IPS-NIHi11 (cell line): ENCODE measurements at regions not wholly inside any gene's neighbourhood (a gene's known extent, or its start where the extent isn't known, plus 50 kb on each side); places are given as distances from the start of the nearest gene placed in this dataset.
"Not testable (repeated sequence)": the region's sequence is repeated elsewhere in the genome, so short reads cannot be mapped to it uniquely, and the experiment has no call there.

Experiments
- DNase-seq: peaks from one replicate; pipeline ENCODE4 v3.0.0; 2012; ENCODE audit warnings: mixed read lengths, low spot score

DNA sequence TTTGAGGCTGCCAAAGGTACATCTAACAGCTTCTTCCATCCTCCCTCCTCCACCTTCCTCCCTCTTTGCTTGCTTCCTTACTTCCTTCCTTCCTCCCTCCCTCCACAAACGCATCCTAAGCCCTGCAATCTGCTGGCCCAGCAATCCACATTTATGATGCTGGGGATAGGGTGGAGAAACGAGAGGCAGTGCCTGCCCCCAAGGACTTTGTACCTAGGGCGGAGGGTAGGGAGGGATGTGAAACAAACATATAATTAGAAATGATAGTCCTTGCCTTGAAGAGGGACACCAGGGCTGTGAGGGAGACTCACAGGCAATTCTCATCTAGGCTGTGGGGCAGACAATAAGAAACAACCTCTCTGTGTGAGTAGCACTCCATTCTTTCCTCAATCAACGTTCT lies 188.3 kb downstream of the ANKRD30B start:
- DNase-seq, result no peak

GRCh38 chr18:14937271-14937670 lies 189.3 kb downstream of the ANKRD30B start:
- DNase-seq, result no peak

DNA sequence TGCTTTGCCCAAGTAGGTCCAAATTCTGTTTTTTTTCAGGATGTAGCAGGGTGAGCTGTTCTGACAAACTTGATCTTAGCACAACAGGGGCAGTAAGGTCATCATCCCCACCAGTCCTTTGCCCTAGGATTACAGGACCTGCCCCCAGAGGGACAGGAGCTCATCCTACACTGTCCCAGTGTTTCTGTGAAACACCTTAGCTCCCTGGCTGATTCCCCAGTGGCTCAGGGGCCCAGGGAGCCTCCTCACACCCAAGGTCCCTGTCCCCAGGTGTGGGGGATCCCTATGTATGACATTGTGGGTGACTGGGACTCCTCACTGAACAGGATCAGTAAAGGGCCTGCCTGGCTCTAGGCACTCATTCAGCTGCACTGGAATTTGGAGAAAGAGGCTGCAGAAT lies 191.2 kb downstream of the ANKRD30B start:
- no peak for DNase-seq

- not testable (repeated sequence) for DNase-seq
Measured at GRCh38 chr18:14940106-14940505, 192.1 kb downstream of the ANKRD30B start.

GRCh38 chr18:14940735-14941134 lies 192.8 kb downstream of the ANKRD30B start:
- no peak for DNase-seq

- DNase-seq, result no peak
Measured at GRCh38 chr18:14941256-14941655, 193.3 kb downstream of the ANKRD30B start.

DNA sequence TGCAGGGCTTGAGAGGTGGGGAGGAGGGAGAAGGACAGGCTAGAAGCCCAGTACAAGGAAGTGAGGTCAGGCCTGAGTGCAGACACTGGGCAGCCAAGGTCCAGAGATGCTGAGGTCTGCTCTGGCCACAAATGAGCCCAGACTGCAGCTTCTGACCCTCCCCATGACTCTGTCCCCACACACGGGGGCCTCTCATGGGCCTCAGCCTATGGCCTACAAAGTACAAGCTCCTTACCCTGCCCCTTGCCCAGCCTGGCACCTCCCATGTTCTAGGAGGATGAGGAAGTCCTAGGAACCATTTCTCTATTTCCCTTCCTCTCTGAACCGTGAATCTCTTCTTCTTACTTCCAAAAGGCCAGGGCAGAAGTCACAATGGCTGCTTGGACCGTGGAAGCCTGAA lies 193.8 kb downstream of the ANKRD30B start:
- DNase-seq, result no peak

GRCh38 chr18:14942275-14942674 lies 194.3 kb downstream of the ANKRD30B start:
- no peak for DNase-seq

GRCh38 chr18:14943486-14943885 lies 195.5 kb downstream of the ANKRD30B start:
- no peak for DNase-seq

GRCh38 chr18:14943967-14944636 lies 196.1 kb downstream of the ANKRD30B start:
- peak; percentile 28 for DNase-seq

GRCh38 chr18:14944838-14945237 lies 196.9 kb downstream of the ANKRD30B start:
- DNase-seq, result no peak

- DNase-seq, result no peak
Measured at GRCh38 chr18:14945286-14945685, 197.3 kb downstream of the ANKRD30B start.

- no peak for DNase-seq
Measured at GRCh38 chr18:14945984-14946383, 198.0 kb downstream of the ANKRD30B start.

GRCh38 chr18:14946741-14947470 lies 198.9 kb downstream of the ANKRD30B start:
- not testable (repeated sequence) for DNase-seq

- no peak for DNase-seq
Measured at GRCh38 chr18:14947482-14948162, 199.7 kb downstream of the ANKRD30B start.

DNA sequence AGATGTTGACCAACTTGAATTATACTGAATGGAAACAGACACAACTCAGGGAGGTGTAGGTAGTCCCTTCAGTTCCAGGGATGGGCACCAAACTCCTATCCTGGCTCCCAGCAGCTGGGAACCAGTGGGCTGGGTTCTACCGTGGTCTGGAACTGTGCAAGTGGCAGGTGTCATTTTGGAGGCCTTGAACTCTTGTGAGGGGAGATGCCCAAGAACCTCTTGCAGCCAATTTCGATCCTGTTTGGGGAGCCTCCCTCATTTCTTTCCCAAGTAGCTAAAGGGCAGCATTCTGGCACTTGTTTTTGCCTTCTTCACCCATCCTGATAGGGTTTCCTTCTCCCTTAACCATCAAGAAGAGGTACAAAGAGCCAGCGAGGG lies 200.2 kb downstream of the ANKRD30B start:
- DNase-seq, result no peak

DNA sequence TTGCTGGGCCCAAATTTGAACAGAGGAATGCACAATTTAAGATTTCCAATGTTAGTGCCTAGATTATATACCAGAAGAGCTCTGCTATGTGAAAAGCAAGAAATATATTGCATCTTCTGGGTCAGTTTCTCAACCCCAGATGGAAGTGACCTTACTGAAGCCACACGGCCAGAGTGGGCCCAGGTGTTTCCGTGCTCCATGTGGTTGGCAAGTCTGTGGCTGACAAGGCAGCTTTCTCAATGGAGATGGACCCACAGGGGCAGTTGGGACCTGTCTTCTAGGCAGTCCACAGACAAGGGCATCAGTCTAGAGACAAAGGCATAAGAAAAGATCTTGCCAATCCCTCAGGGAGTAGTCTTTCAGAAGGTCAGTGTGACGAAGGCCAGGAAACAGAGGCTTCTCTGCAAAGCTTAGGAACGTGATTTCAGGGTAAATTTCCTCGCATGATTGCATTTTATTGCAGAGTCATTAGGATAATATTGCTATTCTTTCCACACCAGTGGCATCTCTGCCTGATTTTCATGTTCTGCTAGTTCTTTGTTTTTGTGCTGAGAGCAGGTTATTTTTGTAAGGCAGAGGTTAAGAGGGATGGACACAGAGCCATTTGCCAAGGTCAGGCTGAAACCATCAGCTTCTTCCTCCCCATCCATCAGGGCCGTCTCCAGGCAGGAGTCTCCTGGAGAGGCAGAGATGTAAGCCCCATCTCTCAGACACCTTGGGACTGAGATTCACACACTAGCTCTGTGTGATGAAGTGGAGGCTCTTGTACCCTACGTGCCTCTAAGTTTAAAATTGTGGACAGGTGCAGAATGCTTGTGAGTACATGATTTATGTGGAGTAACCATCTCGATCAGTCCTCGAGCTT lies 202.1 kb downstream of the ANKRD30B start:
- DNase-seq, result no peak

DNA sequence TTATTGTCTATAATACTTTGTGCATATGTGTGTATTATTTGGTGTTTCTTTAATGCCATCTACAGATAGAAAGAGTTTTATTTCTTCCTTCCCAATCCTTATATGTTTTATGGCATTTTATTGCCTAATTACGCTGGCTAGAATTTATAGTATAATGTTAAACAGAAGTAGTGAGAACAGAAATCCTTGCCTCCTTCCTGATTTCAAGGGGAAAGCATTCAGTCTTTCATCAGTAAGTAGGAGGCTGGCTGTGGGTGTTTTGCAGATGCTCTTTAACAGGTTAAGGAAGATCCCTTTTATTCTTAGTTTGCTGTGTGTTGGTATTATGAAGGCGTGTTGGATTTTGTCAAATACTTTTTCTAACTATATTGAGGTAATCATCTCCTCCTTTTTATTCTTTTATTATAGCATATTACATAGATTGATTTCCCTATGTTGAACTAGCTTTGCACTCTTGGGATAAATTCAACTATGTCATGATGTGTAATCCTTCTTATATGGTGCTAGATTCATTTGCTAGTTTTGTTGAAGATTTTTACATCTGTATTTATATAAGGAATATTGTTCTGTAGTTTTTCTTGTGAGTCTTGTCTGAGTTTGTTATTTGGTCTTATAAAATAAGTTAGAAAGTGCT lies 204.6 kb downstream of the ANKRD30B start:
- not testable (repeated sequence) for DNase-seq

DNA sequence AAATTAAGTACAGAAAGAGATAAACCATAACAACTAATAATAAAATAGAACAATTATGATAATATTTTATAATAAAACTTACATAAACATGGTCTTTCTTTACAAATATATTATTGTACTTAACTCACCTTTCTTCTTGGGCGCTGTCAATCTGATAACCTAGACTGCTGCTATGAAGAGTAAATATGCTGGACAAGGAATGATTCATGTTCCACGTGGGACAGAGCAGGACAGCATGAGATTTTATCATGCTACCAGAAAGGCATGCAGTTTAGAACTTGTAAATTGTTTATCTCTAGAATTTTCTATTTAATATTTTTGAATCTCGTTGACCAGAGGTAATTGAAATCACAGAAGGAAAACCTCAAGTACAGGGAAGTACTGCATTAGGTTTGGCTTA lies 210.7 kb downstream of the ANKRD30B start:
- no peak for DNase-seq

GRCh38 chr18:14959550-14959949 lies 211.6 kb downstream of the ANKRD30B start:
- no peak for DNase-seq

DNA sequence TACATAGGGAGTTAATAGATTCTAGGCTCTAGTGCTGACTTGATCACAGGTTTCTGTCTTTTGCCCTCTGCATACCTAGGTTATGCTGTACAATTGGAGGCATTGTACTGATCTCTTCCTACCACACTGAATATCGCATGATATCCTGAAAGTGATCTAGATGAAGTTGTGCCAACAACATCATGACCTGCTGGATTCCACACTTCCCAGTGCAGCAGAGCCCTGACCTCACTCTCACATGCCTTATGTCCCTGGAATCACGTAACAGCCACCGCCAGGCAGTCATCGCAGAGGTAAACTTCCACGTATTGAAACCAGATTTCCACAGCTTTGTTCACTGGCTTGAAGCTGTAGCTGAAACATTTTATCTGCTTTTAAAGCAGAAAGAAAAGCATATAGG lies 214.0 kb downstream of the ANKRD30B start:
- DNase-seq, result no peak

- DNase-seq, result no peak
Measured at GRCh38 chr18:14962626-14963025, 214.7 kb downstream of the ANKRD30B start.
